NCI-H1417 (cell line): ENCODE measurements at regions not wholly inside any gene's neighbourhood (a gene's known extent, or its start where the extent isn't known, plus 50 kb on each side); places are given as distances from the start of the nearest gene placed in this dataset.
"Not testable (repeated sequence)": the region's sequence is repeated elsewhere in the genome, so short reads cannot be mapped to it uniquely, and the experiment has no call there.

ENCODE experiments used
- DNase-seq, 3 experiments: peaks; one replicate each; lab custom pipeline; 2025; lab: John Stamatoyannopoulos, UW

- DNase-seq = no peak
Observed at GRCh38 chr10:4154191-4154715, 369.2 kb upstream of the KLF6 start.

GRCh38 chr10:4151466-4151865 is 366.5 kb upstream of the KLF6 start:
- DNase-seq = no peak

- no peak for DNase-seq
Observed at GRCh38 chr10:4150676-4151075, 365.7 kb upstream of the KLF6 start.

- DNase-seq = not testable (repeated sequence)
Observed at GRCh38 chr10:4149460-4149859, 364.5 kb upstream of the KLF6 start.

- DNase-seq = no peak
Observed at GRCh38 chr10:4147245-4147644, 362.2 kb upstream of the KLF6 start.

GRCh38 chr10:4144817-4145216 is 359.8 kb upstream of the KLF6 start:
- no peak for DNase-seq

GRCh38 chr10:4141471-4141870 is 356.5 kb upstream of the KLF6 start:
- no peak for DNase-seq

- DNase-seq = no peak
Observed at GRCh38 chr10:4138146-4138721, 353.2 kb upstream of the KLF6 start.

GRCh38 chr10:4137299-4137698 is 352.3 kb upstream of the KLF6 start:
- DNase-seq = no peak

- no peak for DNase-seq
Observed at GRCh38 chr10:4136121-4136520, 351.1 kb upstream of the KLF6 start.

- DNase-seq = no peak
Observed at GRCh38 chr10:4132216-4132556, 347.2 kb upstream of the KLF6 start.

GRCh38 chr10:4131407-4132215 is 346.6 kb upstream of the KLF6 start:
- no peak for DNase-seq

GRCh38 chr10:4130685-4131084 is 345.7 kb upstream of the KLF6 start:
- DNase-seq = no peak

GRCh38 chr10:4129866-4130477 is 345.0 kb upstream of the KLF6 start:
- DNase-seq = no peak

GRCh38 chr10:4127518-4128315 is 342.7 kb upstream of the KLF6 start:
- peak in 1 of 3 experiments; percentile 41 for DNase-seq

GRCh38 chr10:4125776-4126175 is 340.8 kb upstream of the KLF6 start:
- no peak for DNase-seq

GRCh38 chr10:4121502-4122380 is 336.7 kb upstream of the KLF6 start:
- DNase-seq = no peak

- DNase-seq = no peak
Observed at GRCh38 chr10:4120096-4120853, 335.3 kb upstream of the KLF6 start.

GRCh38 chr10:4119107-4119506 is 334.1 kb upstream of the KLF6 start:
- DNase-seq = no peak

- DNase-seq = no peak
Observed at GRCh38 chr10:4117604-4118003, 332.6 kb upstream of the KLF6 start.

- DNase-seq = no peak
Observed at GRCh38 chr10:4111643-4112042, 326.6 kb upstream of the KLF6 start.
